B cell (primary cell): ENCODE measurements at regions not wholly inside any gene's neighbourhood (a gene's known extent, or its start where the extent isn't known, plus 50 kb on each side); places are given as distances from the start of the nearest gene placed in this dataset.

Experiments used
- ATAC-seq: fragments of 200-7000 bp; cut with Tn5 transposase; one replicate; pipeline ENCODE4 v1.10.0; 2021; ENCODE audit warnings: low read depth, mild to moderate bottlenecking, moderate number of reproducible peaks, moderate library complexity
- CTCF ChIA-PET: fragments of 350-600 bp; sonication (Branson Sonifier 250); formaldehyde crosslinking; loops from one replicate; lab custom pipeline; 2021; ENCODE audit warnings: antibody characterized with exemption, inconsistent platforms; lab: Charles Lee
- POLR2A ChIA-PET: fragments of 350-600 bp; sonication (Branson Sonifier 250); formaldehyde crosslinking; loops from one replicate; lab custom pipeline; 2021; ENCODE audit warnings: antibody characterized with exemption; lab: Charles Lee
- DNase-seq: peaks from one replicate; pipeline ENCODE4 v3.0.0; 2013
- H2AFZ ChIP-seq: 2 replicates; pipeline ENCODE4 v1.6.1; 2012; ENCODE audit warnings: mild to moderate bottlenecking, low read depth, low read length; ENCODE audit not compliant: insufficient read depth, poor library complexity, severe bottlenecking
- H3K27ac ChIP-seq, 2 donors: 1 replicate in 1 of 2; 2 replicates in 1 of 2; pipeline ENCODE4 v1.5.1; 2012 to 2013; ENCODE audit warnings: low read length in 2 of 2, mild to moderate bottlenecking in 2 of 2, moderate library complexity in 1 of 2
- H3K27me3 ChIP-seq, 4 experiments: fragments of 200-600 bp in 1 of 4; sonication (generic) in 1 of 4; replicated peaks in 1 of 4; 1 replicate in 2 of 4; 2 replicates in 2 of 4; pipeline versions ENCODE4 v1.6.1 to v1.7.0; 2013 to 2016; ENCODE audit warnings: low read length in 3 of 4, mild to moderate bottlenecking in 2 of 4, mixed read lengths in 1 of 4, moderate library complexity in 1 of 4; ENCODE audit not compliant: insufficient read depth in 4 of 4, control insufficient read depth in 3 of 4; ENCODE audit errors: control extremely low read depth in 1 of 4
- H3K36me3 ChIP-seq, 2 experiments: replicated peaks in 1 of 2; 1 replicate in 1 of 2; 2 replicates in 1 of 2; pipeline versions ENCODE4 v1.6.1 to v1.7.1; 2013; ENCODE audit warnings: low read length in 1 of 2; ENCODE audit not compliant: insufficient read depth in 2 of 2, control insufficient read depth in 1 of 2; ENCODE audit errors: control extremely low read depth in 1 of 2, extremely low read depth in 1 of 2
- H3K4me1 ChIP-seq, 2 donors: fragments of 200-600 bp in 1 of 2; sonication (generic) in 1 of 2; 1 replicate in 1 of 2; 2 replicates in 1 of 2; pipeline versions ENCODE4 v1.5.1 to v1.6.1; 2013 to 2017; ENCODE audit warnings: low read length in 2 of 2; ENCODE audit not compliant: control insufficient read depth in 2 of 2, insufficient read depth in 2 of 2
- H3K4me2 ChIP-seq: replicated peaks from 2 replicates; pipeline ENCODE3; 2012; ENCODE audit warnings: mild to moderate bottlenecking, low read depth, low read length; ENCODE audit not compliant: poor library complexity, severe bottlenecking
- H3K4me3 ChIP-seq, 5 experiments: fragments of 200-600 bp in 1 of 5; sonication (generic) in 1 of 5; 1 replicate in 3 of 5; 2 replicates in 2 of 5; pipeline versions ENCODE4 v1.5.1 to v1.7.0; 2011 to 2016; ENCODE audit warnings: low read length in 4 of 5, mild to moderate bottlenecking in 4 of 5, low read depth in 2 of 5, control low read depth in 1 of 5, moderate library complexity in 1 of 5; ENCODE audit not compliant: insufficient read depth in 1 of 5; ENCODE audit errors: control extremely low read depth in 1 of 5, extremely low read depth in 1 of 5
- H3K79me2 ChIP-seq: fragments of 200-600 bp; sonication (generic); one replicate; pipeline ENCODE4 v1.6.0; 2016; ENCODE audit warnings: low read length; ENCODE audit not compliant: control insufficient read depth, insufficient read depth
- H3K9ac ChIP-seq: fragments of 200-600 bp; sonication (generic); 2 replicates; pipeline ENCODE4 v1.6.1; 2017; ENCODE audit warnings: mild to moderate bottlenecking, low read length, moderate library complexity
- H3K9me3 ChIP-seq, 3 donors: one replicate each; pipeline versions ENCODE4 v1.6.1 to v1.7.1; 2013; ENCODE audit warnings: low read length in 2 of 3; ENCODE audit not compliant: control insufficient read depth in 2 of 3, insufficient read depth in 1 of 3; ENCODE audit errors: control extremely low read depth in 1 of 3
- H4K20me1 ChIP-seq: 2 replicates; pipeline ENCODE4 v1.6.0; 2012; ENCODE audit warnings: mild to moderate bottlenecking, low read length; ENCODE audit not compliant: insufficient read depth, control insufficient read depth, poor library complexity, severe bottlenecking
- H3K27ac Mint-ChIP-seq: one replicate; pipeline ENCODE4 v1.8.0; 2021; ENCODE audit warnings: mixed read lengths
- H3K27me3 Mint-ChIP-seq: one replicate; pipeline ENCODE4 v1.8.0; 2021; ENCODE audit warnings: mixed read lengths
- H3K4me1 Mint-ChIP-seq: one replicate; pipeline ENCODE4 v1.8.0; 2021; ENCODE audit warnings: mixed read lengths
- H3K4me3 Mint-ChIP-seq: one replicate; pipeline ENCODE4 v1.8.0; 2021; ENCODE audit warnings: mixed read lengths
- H3K9me3 Mint-ChIP-seq: one replicate; pipeline ENCODE4 v1.8.0; 2022; ENCODE audit warnings: mixed read lengths; ENCODE audit not compliant: insufficient read depth
- CTCF ChIP-seq: fragments of 200-600 bp; IDR thresholded peaks from one replicate; pipeline ENCODE4 v1.8.0; 2022; ENCODE audit warnings: antibody characterized with exemption, mild to moderate bottlenecking
- EZH2 ChIP-seq: IDR thresholded peaks from 2 replicates; pipeline ENCODE4 v1.6.1; 2012; ENCODE audit warnings: borderline replicate concordance, low read depth, mild to moderate bottlenecking, moderate library complexity, low read length; ENCODE audit not compliant: insufficient read depth, poor library complexity, severe bottlenecking
- WGBS: methylation state at CpG from one replicate; pipeline ENCODE4 v1.1.5; 2013; ENCODE audit warnings: missing lambda C conversion rate; ENCODE audit not compliant: insufficient coverage; 5-methylcytosine and 5-hydroxymethylcytosine counted together
- intact Hi-C: fragments of 100-400 bp; cut with micrococcal nuclease; formaldehyde crosslinking; loops from one replicate; pipeline ENCODE4 v1.10.0; 2022

- Mint-ChIP-seq H3K9me3 (no peaks in the 10 kb centered on the region), H3K4me1 (no peaks in the 10 kb centered on the region), H3K4me3 (no peak overlapping the region), H3K27ac (no peak overlapping the region), H3K27me3 (no peaks in the 10 kb centered on the region)
- TF ChIP-seq EZH2, result no peak
- no peak for TF ChIP-seq CTCF
- DNase-seq, result no peak
- no peak overlapping the region for H3K4me2 ChIP-seq
- ChIA-PET CTCF (no interaction called here), POLR2A (no interaction called here)
- no peaks in the 10 kb centered on the region for H3K79me2 ChIP-seq
- no peaks in the 10 kb centered on the region for H3K4me1 ChIP-seq
- H3K36me3 ChIP-seq, result no peaks in the 10 kb centered on the region
- no peak overlapping the region for H3K27ac ChIP-seq
- ATAC-seq, result no peak
- no peak overlapping the region for H2AFZ ChIP-seq
- intact Hi-C loops, result no loop called here
- no peaks in the 10 kb centered on the region for H4K20me1 ChIP-seq
- WGBS, result 4% methylated on average over 3 of the region's 7 CpGs
- no peaks in the 10 kb centered on the region for H3K27me3 ChIP-seq
- H3K9ac ChIP-seq, result no peak overlapping the region
- H3K4me3 ChIP-seq, result no peak overlapping the region
- no peaks in the 10 kb centered on the region for H3K9me3 ChIP-seq
Measured at GRCh38 chr18:76212960-76213359, 282.1 kb downstream of the ZNF516 start.

DNA sequence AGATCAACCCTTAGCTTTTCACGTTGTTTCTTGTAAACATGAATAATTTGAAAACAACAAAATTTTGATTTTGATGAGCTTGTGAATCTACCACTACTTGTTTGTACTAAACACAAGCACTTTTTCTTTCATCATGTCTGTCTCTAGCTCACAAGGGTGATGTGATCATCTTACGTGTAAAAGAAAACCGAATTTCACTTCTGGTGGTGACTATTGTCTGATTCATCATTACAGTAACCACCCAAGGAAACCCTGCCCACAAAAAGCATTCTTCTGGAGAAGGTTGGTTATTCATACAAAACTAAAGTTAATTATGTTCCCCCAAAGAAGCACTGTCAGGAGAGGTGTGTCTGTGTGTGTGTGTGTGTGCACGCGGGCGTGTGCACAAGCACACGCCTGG lies 285.4 kb downstream of the ZNF516 start:
- Histone ChIP-seq H3K9me3 (peaks cover 0 to 3% (median 0%) of the 10 kb centered on the region in 3 donors), H3K4me2 (no peak overlapping the region), H3K79me2 (no peaks in the 10 kb centered on the region), H3K9ac (no peak overlapping the region), H2AFZ (no peak overlapping the region), H3K36me3 (no peaks in the 10 kb centered on the region), H3K27ac (no peak overlapping the region), H3K4me1 (no peaks in the 10 kb centered on the region), H3K4me3 (no peak overlapping the region), H3K27me3 (no peaks in the 10 kb centered on the region), H4K20me1 (no peaks in the 10 kb centered on the region)
- CTCF ChIA-PET, result no interaction called here
- Mint-ChIP-seq H3K27me3 (no peaks in the 10 kb centered on the region), H3K4me3 (no peak overlapping the region), H3K4me1 (no peaks in the 10 kb centered on the region), H3K9me3 (no peaks in the 10 kb centered on the region), H3K27ac (no peak overlapping the region)
- intact Hi-C loops, result no loop called here
- POLR2A ChIA-PET, result no interaction called here
- DNase-seq, result no peak
- WGBS, result 100% methylated on average over 1 of the region's 7 CpGs
- TF ChIP-seq EZH2 (no peak), CTCF (no peak)
- ATAC-seq, result no peak
